ENCODE measurements at regions not wholly inside any gene's neighbourhood (a gene's known extent, or its start where the extent isn't known, plus 50 kb on each side); places are given as distances from the start of the nearest gene placed in this dataset.

DNA sequence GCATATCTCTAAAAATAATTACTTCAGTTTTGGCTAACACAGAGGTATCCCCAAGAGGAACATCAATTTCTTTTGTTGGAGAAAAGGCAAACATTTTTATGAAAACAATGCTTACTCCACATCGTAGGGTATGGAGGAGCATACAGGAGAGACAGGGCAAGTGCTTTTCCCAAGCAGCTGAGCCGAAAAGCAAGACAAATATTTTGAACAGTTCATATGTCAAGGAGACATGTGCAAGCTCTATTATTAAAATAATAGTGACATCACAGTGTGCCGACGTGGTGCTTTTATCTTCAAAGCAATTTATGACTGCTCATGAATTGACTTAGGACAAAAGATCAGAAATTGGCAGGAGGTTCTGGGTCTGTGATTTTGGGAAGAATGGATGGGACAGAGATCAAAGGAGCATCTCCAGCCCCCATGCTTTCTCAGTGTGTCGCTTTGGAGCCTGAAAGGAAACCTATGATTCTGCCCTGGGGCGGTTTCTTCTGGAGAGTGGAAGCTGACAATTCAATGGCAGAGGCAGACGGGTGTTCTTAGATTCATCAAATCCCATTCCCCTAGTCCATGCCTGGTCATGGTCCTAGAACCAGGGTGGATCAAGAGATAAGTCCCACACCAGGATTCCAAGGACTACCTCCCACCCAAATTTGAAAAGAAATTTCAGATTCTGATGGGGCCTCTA, 97.1 kb downstream of the JCAD start:
- Histone ChIP-seq H3K27ac (no peak overlapping the region), H3K4me1 (ENCODE audit: low read depth, poor library complexity, severe bottlenecking) (peaks cover 24% of the 10 kb centered on the region), H3K36me3 (ENCODE audit: insufficient read depth) (no peaks in the 10 kb centered on the region), H3K4me3 (IDR thresholded peaks at IDR 0.05; ENCODE audit: insufficient read depth, low read depth, low read length) (no peak overlapping the region), H4K20me1 (ENCODE audit: insufficient read depth) (no peaks in the 10 kb centered on the region), H3K27me3 (ENCODE audit: insufficient read depth, low read depth) (no peaks in the 10 kb centered on the region), H3K9ac (no peak overlapping the region), H2AFZ (ENCODE audit: low read depth) (no peak overlapping the region), H3K79me2 (ENCODE audit: insufficient read depth, low read depth) (no peaks in the 10 kb centered on the region), H3K4me2 (no peak overlapping the region; the same call in 1 of the 2 replicates)
- TF ChIP-seq, protein P1, sequence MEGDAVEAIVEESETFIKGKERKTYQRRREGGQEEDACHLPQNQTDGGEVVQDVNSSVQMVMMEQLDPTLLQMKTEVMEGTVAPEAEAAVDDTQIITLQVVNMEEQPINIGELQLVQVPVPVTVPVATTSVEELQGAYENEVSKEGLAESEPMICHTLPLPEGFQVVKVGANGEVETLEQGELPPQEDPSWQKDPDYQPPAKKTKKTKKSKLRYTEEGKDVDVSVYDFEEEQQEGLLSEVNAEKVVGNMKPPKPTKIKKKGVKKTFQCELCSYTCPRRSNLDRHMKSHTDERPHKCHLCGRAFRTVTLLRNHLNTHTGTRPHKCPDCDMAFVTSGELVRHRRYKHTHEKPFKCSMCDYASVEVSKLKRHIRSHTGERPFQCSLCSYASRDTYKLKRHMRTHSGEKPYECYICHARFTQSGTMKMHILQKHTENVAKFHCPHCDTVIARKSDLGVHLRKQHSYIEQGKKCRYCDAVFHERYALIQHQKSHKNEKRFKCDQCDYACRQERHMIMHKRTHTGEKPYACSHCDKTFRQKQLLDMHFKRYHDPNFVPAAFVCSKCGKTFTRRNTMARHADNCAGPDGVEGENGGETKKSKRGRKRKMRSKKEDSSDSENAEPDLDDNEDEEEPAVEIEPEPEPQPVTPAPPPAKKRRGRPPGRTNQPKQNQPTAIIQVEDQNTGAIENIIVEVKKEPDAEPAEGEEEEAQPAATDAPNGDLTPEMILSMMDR (conservative IDR thresholded peaks at IDR 0.05; ENCODE audit: low read depth, low read length), result no peak

DNA sequence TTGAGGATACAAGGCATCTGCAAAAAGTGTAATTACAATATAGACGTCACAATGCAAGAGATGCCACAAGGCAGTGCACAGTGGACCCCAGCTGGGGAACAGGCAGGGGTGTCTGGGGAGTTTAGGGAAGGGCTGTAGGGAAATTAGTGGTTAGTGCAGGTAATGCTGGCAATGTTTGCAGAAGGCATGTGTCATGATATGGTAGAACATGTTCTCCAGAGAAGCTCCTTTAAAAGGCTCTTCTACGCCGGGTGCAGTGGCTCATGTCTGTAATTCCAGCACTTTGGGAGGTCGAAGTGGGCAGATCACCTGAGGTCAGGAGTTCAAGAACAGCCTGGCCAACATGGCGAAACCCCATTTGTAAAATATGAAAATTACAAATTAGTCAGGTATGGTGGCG, 98.0 kb downstream of the JCAD start:
- H3K79me2 ChIP-seq (ENCODE audit: insufficient read depth, low read depth), result no peaks in the 10 kb centered on the region
- H3K4me1 ChIP-seq (ENCODE audit: low read depth, poor library complexity, severe bottlenecking), result peaks cover 24% of the 10 kb centered on the region
- TF ChIP-seq, protein P1 (conservative IDR thresholded peaks at IDR 0.05; ENCODE audit: low read depth, low read length), result no peak
- no peaks in the 10 kb centered on the region for H3K27me3 ChIP-seq (ENCODE audit: insufficient read depth, low read depth)
- H2AFZ ChIP-seq (ENCODE audit: low read depth), result no peak overlapping the region
- H3K4me3 ChIP-seq (IDR thresholded peaks at IDR 0.05; ENCODE audit: insufficient read depth, low read depth, low read length), result no peak overlapping the region
- H3K27ac ChIP-seq, result no peak overlapping the region
- no peak overlapping the region for H3K4me2 ChIP-seq
- no peak overlapping the region for H3K9ac ChIP-seq
- H3K36me3 ChIP-seq (ENCODE audit: insufficient read depth), result no peaks in the 10 kb centered on the region
- H4K20me1 ChIP-seq (ENCODE audit: insufficient read depth), result no peaks in the 10 kb centered on the region

DNA sequence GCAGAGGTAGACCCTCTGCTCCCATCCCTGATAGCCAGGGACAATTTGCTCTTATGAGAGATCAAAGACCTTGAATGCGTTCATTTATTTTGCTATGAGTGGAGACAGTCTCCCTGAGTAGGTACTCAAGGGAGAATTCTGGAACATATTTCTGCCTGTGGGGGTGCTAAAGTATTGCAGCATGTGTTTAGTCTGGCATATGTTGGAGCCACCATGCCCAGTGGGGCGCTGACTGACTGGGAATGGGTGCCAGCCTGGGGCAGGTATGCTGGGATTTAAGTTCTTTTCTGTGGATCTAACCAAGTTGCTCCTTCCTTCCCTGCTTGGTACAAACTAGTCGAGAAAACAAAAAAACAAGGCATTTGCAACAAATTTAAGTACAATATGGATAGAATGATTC, 99.1 kb downstream of the JCAD start:
- Histone ChIP-seq H3K4me3 (IDR thresholded peaks at IDR 0.05; ENCODE audit: insufficient read depth, low read depth, low read length) (no peak overlapping the region), H2AFZ (ENCODE audit: low read depth) (no peak overlapping the region), H3K36me3 (ENCODE audit: insufficient read depth) (no peaks in the 10 kb centered on the region), H3K79me2 (ENCODE audit: insufficient read depth, low read depth) (no peaks in the 10 kb centered on the region), H3K27me3 (ENCODE audit: insufficient read depth, low read depth) (no peaks in the 10 kb centered on the region), H4K20me1 (ENCODE audit: insufficient read depth) (no peaks in the 10 kb centered on the region), H3K27ac (no peak overlapping the region), H3K9ac (no peak overlapping the region), H3K4me1 (ENCODE audit: low read depth, poor library complexity, severe bottlenecking) (peaks cover 29% of the 10 kb centered on the region), H3K4me2 (no peak overlapping the region)
- TF ChIP-seq, protein P1 (conservative IDR thresholded peaks at IDR 0.05; ENCODE audit: low read depth, low read length), result no peak

DNA sequence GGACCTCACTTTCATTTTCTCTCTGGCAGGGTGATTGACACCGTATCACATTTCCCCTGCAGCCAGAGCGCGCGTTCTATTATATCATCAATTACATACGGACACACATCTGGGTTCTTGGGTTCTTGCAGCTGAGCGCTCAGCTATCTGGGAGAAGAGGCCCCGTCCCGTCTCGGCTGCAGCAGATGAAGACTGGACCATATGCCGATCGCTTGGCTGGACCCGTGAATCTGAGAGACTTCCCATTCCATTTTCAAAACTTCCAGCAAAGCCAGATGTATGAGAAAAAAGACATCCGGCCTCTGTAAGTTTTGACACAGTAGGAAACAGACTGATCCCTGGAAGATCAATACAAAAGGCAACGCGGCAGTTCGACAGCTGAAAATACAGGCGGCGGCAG, 99.8 kb downstream of the JCAD start:
- Histone ChIP-seq H3K4me1 (ENCODE audit: low read depth, poor library complexity, severe bottlenecking) (peaks cover 29% of the 10 kb centered on the region), H3K4me2 (no peak overlapping the region), H3K9ac (no peak overlapping the region), H3K36me3 (ENCODE audit: insufficient read depth) (no peaks in the 10 kb centered on the region), H3K79me2 (ENCODE audit: insufficient read depth, low read depth) (no peaks in the 10 kb centered on the region), H4K20me1 (ENCODE audit: insufficient read depth) (no peaks in the 10 kb centered on the region), H3K27ac (no peak overlapping the region), H2AFZ (ENCODE audit: low read depth) (no peak overlapping the region), H3K27me3 (ENCODE audit: insufficient read depth, low read depth) (no peaks in the 10 kb centered on the region), H3K4me3 (IDR thresholded peaks at IDR 0.05; ENCODE audit: insufficient read depth, low read depth, low read length) (no peak overlapping the region)
- TF ChIP-seq, protein P1 (conservative IDR thresholded peaks at IDR 0.05; ENCODE audit: low read depth, low read length), result no peak

Data from KMS-11 (cell line).